ENCODE measurements at regions not wholly inside any gene's neighbourhood (a gene's known extent, or its start where the extent isn't known, plus 50 kb on each side); places are given as distances from the start of the nearest gene placed in this dataset.

GRCh38 chr2:8090748-8091700, 590.8 kb upstream of the ID2 start:
- TF ChIP-seq CTCF (IDR thresholded peaks at IDR 0.05) (no peak), POLR2A (IDR thresholded peaks at IDR 0.05) (no peak)
